MM.1S (cell line): ENCODE measurements at regions not wholly inside any gene's neighbourhood (a gene's known extent, or its start where the extent isn't known, plus 50 kb on each side); places are given as distances from the start of the nearest gene placed in this dataset.
"Not testable (repeated sequence)": the region's sequence is repeated elsewhere in the genome, so short reads cannot be mapped to it uniquely, and the experiment has no call there.

ENCODE experiments used
- DNase-seq: peaks from one replicate; pipeline ENCODE4 v3.0.0-alpha.2; 2015
- H2AFZ ChIP-seq: fragments of 300-600 bp; sonication (generic); 2 replicates; pipeline ENCODE4 v1.6.0; 2016; ENCODE audit warnings: antibody characterized with exemption, low read length
- H3F3A ChIP-seq: fragments of 300-600 bp; sonication (generic); 2 replicates; pipeline ENCODE4 v1.6.1; 2016; ENCODE audit warnings: mild to moderate bottlenecking, antibody characterized with exemption, low read length, moderate library complexity, mixed read lengths; ENCODE audit not compliant: insufficient read depth
- H3K27ac ChIP-seq: fragments of 300-600 bp; sonication (generic); 2 replicates; pipeline ENCODE4 v1.5.1; 2016; ENCODE audit warnings: mild to moderate bottlenecking, low read length
- H3K27me3 ChIP-seq: fragments of 300-600 bp; sonication (generic); replicated peaks from 2 replicates; pipeline ENCODE4 v1.6.0; 2016; ENCODE audit warnings: low read length; ENCODE audit not compliant: insufficient read depth
- H3K36me3 ChIP-seq: fragments of 300-600 bp; sonication (generic); replicated peaks from 2 replicates; pipeline ENCODE4 v1.6.1; 2016; ENCODE audit warnings: mild to moderate bottlenecking, low read length, mixed read lengths; ENCODE audit not compliant: insufficient read depth
- H3K4me1 ChIP-seq: fragments of 300-600 bp; sonication (generic); 2 replicates; pipeline ENCODE4 v1.6.1; 2016; ENCODE audit warnings: low read length, mixed read lengths
- H3K4me2 ChIP-seq: fragments of 300-600 bp; sonication (generic); 2 replicates; pipeline ENCODE4 v1.6.0; 2016; ENCODE audit warnings: low read depth, low read length
- H3K4me3 ChIP-seq: fragments of 300-600 bp; sonication (generic); 2 replicates; pipeline ENCODE4 v1.5.1; 2016; ENCODE audit warnings: low read length, mixed read lengths
- H3K79me2 ChIP-seq: fragments of 300-600 bp; sonication (generic); 2 replicates; pipeline ENCODE4 v1.6.1; 2016; ENCODE audit warnings: mixed run types, low read length, mixed read lengths
- H3K9ac ChIP-seq: fragments of 300-600 bp; sonication (generic); 2 replicates; pipeline ENCODE4 v1.6.1; 2016; ENCODE audit warnings: low read length, mixed read lengths
- H3K9me2 ChIP-seq: fragments of 300-600 bp; sonication (generic); replicated peaks from 2 replicates; pipeline ENCODE4 v1.6.1; 2016; ENCODE audit warnings: mild to moderate bottlenecking, low read length, mixed read lengths; ENCODE audit not compliant: insufficient read depth
- H3K9me3 ChIP-seq: fragments of 300-600 bp; sonication (generic); replicated peaks from 2 replicates; pipeline ENCODE4 v1.6.1; 2016; ENCODE audit warnings: mild to moderate bottlenecking, low read length, mixed read lengths; ENCODE audit not compliant: insufficient read depth
- H4K20me1 ChIP-seq: fragments of 300-600 bp; sonication (generic); 2 replicates; pipeline ENCODE4 v1.6.1; 2016; ENCODE audit warnings: mild to moderate bottlenecking, low read length, moderate library complexity, mixed read lengths; ENCODE audit not compliant: insufficient read depth
- EZH2 ChIP-seq: fragments of 300-600 bp; sonication (generic); optimal IDR thresholded peaks from 2 replicates; pipeline ENCODE3; 2017; ENCODE audit warnings: low read depth, mild to moderate bottlenecking, antibody characterized with exemption, low read length, mixed read lengths
- EZH2phosphoT487 ChIP-seq: fragments of 300-600 bp; sonication (generic); IDR thresholded peaks from 2 replicates; pipeline ENCODE4 v1.6.1; 2018; ENCODE audit warnings: antibody characterized with exemption, low read length
- TF ChIP-seq, protein P1 (sequence below): fragments of 300-600 bp; sonication (generic); IDR thresholded peaks from 2 replicates; pipeline ENCODE4 v1.5.1; 2016; ENCODE audit warnings: antibody characterized with exemption, low read length, mixed read lengths

DNA sequence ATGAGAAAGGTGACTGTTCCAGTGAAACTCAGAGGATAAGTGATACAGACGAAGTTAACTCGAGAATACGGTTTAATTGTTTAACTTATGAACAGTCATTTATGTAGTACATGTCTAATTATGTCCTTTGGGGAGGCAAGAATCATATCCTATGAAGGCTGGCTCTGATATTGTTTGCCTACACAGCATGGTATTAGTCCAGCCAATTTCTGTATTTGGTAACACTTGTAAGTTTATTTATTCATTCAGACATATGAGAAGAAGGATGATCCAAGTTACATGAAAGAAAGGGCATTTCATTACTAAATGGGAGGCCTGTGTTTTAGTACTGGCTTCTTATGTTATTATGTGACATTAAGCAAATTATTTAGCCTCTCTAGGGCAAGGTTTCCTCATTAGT, 199.7 kb downstream of the NNT start:
- Histone ChIP-seq H3K79me2 (no peaks in the 10 kb centered on the region), H3F3A (no peaks in the 10 kb centered on the region), H3K27ac (no peak overlapping the region), H4K20me1 (no peaks in the 10 kb centered on the region), H3K27me3 (no peaks in the 10 kb centered on the region), H3K9ac (no peak overlapping the region), H3K4me2 (no peak overlapping the region), H3K4me1 (no peaks in the 10 kb centered on the region), H3K9me2 (no peaks in the 10 kb centered on the region; the same call in 1 of the 2 replicates), H3K4me3 (no peak overlapping the region), H3K36me3 (no peaks in the 10 kb centered on the region), H3K9me3 (no peaks in the 10 kb centered on the region), H2AFZ (no peak overlapping the region)
- no peak for DNase-seq
- TF ChIP-seq EZH2 (no peak), EZH2phosphoT487 (no peak)
- TF ChIP-seq, protein P1, sequence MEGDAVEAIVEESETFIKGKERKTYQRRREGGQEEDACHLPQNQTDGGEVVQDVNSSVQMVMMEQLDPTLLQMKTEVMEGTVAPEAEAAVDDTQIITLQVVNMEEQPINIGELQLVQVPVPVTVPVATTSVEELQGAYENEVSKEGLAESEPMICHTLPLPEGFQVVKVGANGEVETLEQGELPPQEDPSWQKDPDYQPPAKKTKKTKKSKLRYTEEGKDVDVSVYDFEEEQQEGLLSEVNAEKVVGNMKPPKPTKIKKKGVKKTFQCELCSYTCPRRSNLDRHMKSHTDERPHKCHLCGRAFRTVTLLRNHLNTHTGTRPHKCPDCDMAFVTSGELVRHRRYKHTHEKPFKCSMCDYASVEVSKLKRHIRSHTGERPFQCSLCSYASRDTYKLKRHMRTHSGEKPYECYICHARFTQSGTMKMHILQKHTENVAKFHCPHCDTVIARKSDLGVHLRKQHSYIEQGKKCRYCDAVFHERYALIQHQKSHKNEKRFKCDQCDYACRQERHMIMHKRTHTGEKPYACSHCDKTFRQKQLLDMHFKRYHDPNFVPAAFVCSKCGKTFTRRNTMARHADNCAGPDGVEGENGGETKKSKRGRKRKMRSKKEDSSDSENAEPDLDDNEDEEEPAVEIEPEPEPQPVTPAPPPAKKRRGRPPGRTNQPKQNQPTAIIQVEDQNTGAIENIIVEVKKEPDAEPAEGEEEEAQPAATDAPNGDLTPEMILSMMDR = no peak

DNA sequence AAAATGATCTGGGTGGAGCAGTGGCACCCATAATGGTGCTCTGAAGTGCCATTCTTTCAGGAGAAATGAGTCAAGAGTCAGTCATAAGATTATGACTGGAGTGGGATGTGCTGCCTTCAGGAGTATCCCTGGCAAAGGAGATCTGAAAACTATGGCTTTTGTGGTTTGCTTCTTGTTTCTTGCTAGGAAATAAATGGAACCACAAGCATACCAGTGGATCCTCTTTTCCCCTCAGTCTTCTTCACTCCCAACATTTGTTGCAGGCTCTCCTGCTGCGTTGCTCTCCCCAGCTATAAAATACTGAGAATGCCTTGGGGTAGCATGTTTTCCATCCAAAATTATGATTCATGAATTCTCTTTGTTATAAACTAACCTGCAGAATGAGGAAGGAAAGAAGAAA, 199.1 kb downstream of the NNT start:
- no peaks in the 10 kb centered on the region for H3K79me2 ChIP-seq
- H2AFZ ChIP-seq = no peak overlapping the region
- no peaks in the 10 kb centered on the region for H3F3A ChIP-seq
- H3K4me3 ChIP-seq = no peak overlapping the region
- H4K20me1 ChIP-seq = no peaks in the 10 kb centered on the region
- H3K27ac ChIP-seq = no peak overlapping the region
- no peaks in the 10 kb centered on the region for H3K27me3 ChIP-seq
- H3K9me2 ChIP-seq = no peaks in the 10 kb centered on the region; the same call in 1 of the 2 replicates
- no peak for DNase-seq
- no peaks in the 10 kb centered on the region for H3K9me3 ChIP-seq
- no peaks in the 10 kb centered on the region for H3K4me1 ChIP-seq
- no peaks in the 10 kb centered on the region for H3K36me3 ChIP-seq
- H3K9ac ChIP-seq = no peak overlapping the region
- no peak for TF ChIP-seq EZH2
- TF ChIP-seq, protein P1 = no peak
- no peak for TF ChIP-seq EZH2phosphoT487
- H3K4me2 ChIP-seq = no peak overlapping the region

DNA sequence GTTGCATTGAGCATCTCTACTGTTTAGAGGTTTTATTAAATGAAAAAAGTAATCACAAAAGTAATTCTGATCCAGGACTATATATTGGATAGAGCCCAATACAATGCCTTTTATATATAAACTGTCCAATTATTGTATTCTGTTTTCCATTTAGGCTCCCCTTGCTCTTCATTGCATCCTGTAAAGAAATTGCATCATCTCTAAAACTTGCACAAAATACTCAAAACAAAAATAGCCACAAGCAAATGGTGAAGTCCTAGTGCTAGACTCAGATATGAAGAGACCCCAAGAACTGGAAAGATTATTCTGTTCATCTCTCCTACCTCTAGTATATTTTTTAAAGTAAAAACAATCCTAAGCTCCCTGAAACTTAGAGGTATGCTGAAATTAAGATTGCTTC, 195.8 kb downstream of the NNT start:
- H3K9ac ChIP-seq = no peak overlapping the region
- no peaks in the 10 kb centered on the region for H3K4me1 ChIP-seq
- H2AFZ ChIP-seq = no peak overlapping the region
- no peaks in the 10 kb centered on the region for H3K36me3 ChIP-seq
- H3K9me3 ChIP-seq = no peaks in the 10 kb centered on the region
- TF ChIP-seq EZH2 = no peak
- TF ChIP-seq, protein P1 = no peak
- TF ChIP-seq EZH2phosphoT487 = no peak
- no peaks in the 10 kb centered on the region for H3K27me3 ChIP-seq
- no peaks in the 10 kb centered on the region; the same call in 1 of the 2 replicates for H3K9me2 ChIP-seq
- no peak overlapping the region for H3K27ac ChIP-seq
- no peak overlapping the region for H3K4me3 ChIP-seq
- H3K79me2 ChIP-seq = no peaks in the 10 kb centered on the region
- H4K20me1 ChIP-seq = no peaks in the 10 kb centered on the region
- DNase-seq = no peak
- no peak overlapping the region for H3K4me2 ChIP-seq
- no peaks in the 10 kb centered on the region for H3F3A ChIP-seq

DNA sequence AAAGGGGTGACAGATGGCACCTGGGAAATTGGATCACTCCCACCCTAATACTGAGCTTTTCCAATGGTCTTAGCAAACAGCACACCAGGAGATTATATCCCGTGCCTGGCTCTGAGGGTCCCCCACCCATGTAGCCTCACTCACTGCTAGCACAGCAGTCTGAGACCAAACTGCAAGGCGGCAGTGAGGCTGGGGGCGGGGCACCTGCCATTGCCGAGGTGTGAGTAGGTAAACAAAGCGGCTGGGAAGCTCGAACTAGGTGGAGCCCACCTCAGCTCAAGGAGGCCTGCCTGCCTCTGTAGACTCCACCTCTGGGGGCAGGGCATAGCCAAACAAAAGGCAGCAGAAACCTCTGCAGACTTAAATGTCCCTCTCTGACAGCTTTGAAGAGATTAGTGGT, 188.9 kb downstream of the NNT start:
- not testable (repeated sequence) for H3K79me2 ChIP-seq, H3K9me2 ChIP-seq, H3K36me3 ChIP-seq, H3K27ac ChIP-seq, H4K20me1 ChIP-seq, H2AFZ ChIP-seq, H3K9ac ChIP-seq, H3K9me3 ChIP-seq, H3K4me2 ChIP-seq, H3K27me3 ChIP-seq, H3K4me3 ChIP-seq, H3F3A ChIP-seq, DNase-seq, H3K4me1 ChIP-seq
